ENCODE measurements at regions not wholly inside any gene's neighbourhood (a gene's known extent, or its start where the extent isn't known, plus 50 kb on each side); places are given as distances from the start of the nearest gene placed in this dataset.

GRCh38 chr9:129247285-129248153 is 69.5 kb upstream of the IER5L start:
- ATAC-seq (ENCODE audit: poor library complexity): no peak
- CTCF ChIA-PET: no interaction called here
- no peak for DNase-seq

GRCh38 chr9:129245276-129245675 is 67.2 kb upstream of the IER5L start:
- intact Hi-C loops (cut with DNase I, micrococcal nuclease): no loop called here
- no peak for DNase-seq

More at GRCh38 chr9:129247285-129248153, 69.5 kb upstream of the IER5L start:
- Histone ChIP-seq H3K27ac (ENCODE audit: low read depth in 1 of 2, low read length in 2 of 2) (no peak overlapping the region), H3K4me3 (ENCODE audit: low read length) (no peak overlapping the region), H3K4me1 (ENCODE audit: insufficient read depth, low read length) (no peaks in the 10 kb centered on the region), H3K27me3 (ENCODE audit: control insufficient read depth in 1 of 2, insufficient read depth in 2 of 2, low read length in 2 of 2) (no peaks in the 10 kb centered on the region), H3K36me3 (ENCODE audit: insufficient read depth, low read length) (no peaks in the 10 kb centered on the region), H3K9me3 (ENCODE audit: control insufficient read depth in 1 of 2, insufficient read depth in 1 of 2, low read length in 2 of 2) (peaks cover 0 to 3% of the 10 kb centered on the region in 2 experiments)
- POLR2A ChIA-PET: interaction anchor here (7.4 kb wide), 1 partner anchor 10 kb away, joined by 38 read pairs; no protein-coding TSS in a partner anchor
- H3K4me3 Mint-ChIP-seq: no peak overlapping the region
- no peaks in the 10 kb centered on the region for H3K9me3 Mint-ChIP-seq
- no peak overlapping the region for H3K27ac Mint-ChIP-seq
- H3K36me3 Mint-ChIP-seq (ENCODE audit: low read depth): no peaks in the 10 kb centered on the region
- intact Hi-C loops (cut with DNase I, micrococcal nuclease): no loop called here
- peaks cover 8% of the 10 kb centered on the region for H3K4me1 Mint-ChIP-seq (ENCODE audit: low read depth)
- TF ChIP-seq CTCF (IDR thresholded peaks at IDR 0.05): no peak
- no peaks in the 10 kb centered on the region for H3K27me3 Mint-ChIP-seq

GRCh38 chr9:129242971-129243561 is 65.0 kb upstream of the IER5L start:
- intact Hi-C loops (cut with DNase I, micrococcal nuclease): no loop called here
- no peak for TF ChIP-seq CTCF (IDR thresholded peaks at IDR 0.05)
- Mint-ChIP-seq H3K27ac (peak overlapping the region; percentile 30), H3K27me3 (no peaks in the 10 kb centered on the region), H3K4me1 (ENCODE audit: low read depth) (peaks cover 33% of the 10 kb centered on the region), H3K9me3 (no peaks in the 10 kb centered on the region), H3K4me3 (no peak overlapping the region), H3K36me3 (ENCODE audit: low read depth) (peaks cover 3% of the 10 kb centered on the region)
- POLR2A ChIA-PET: no interaction called here
- CTCF ChIA-PET: no interaction called here
- Histone ChIP-seq H3K4me1 (ENCODE audit: insufficient read depth, low read length) (peaks cover 4% of the 10 kb centered on the region), H3K27me3 (ENCODE audit: control insufficient read depth in 1 of 2, insufficient read depth in 2 of 2, low read length in 2 of 2) (no peaks in the 10 kb centered on the region), H3K9me3 (ENCODE audit: control insufficient read depth in 1 of 2, insufficient read depth in 1 of 2, low read length in 2 of 2) (no peaks in the 10 kb centered on the region), H3K4me3 (ENCODE audit: low read length) (no peak overlapping the region), H3K36me3 (ENCODE audit: insufficient read depth, low read length) (no peaks in the 10 kb centered on the region), H3K27ac (ENCODE audit: low read depth in 1 of 2, low read length in 2 of 2) (no peak overlapping the region)
- ATAC-seq (ENCODE audit: poor library complexity) (no peak), DNase-seq (peak in 1 of 14 experiments; percentile 1)

More at GRCh38 chr9:129245276-129245675, 67.2 kb upstream of the IER5L start:
- Histone ChIP-seq H3K27me3 (ENCODE audit: control insufficient read depth in 1 of 2, insufficient read depth in 2 of 2, low read length in 2 of 2) (no peaks in the 10 kb centered on the region), H3K9me3 (ENCODE audit: control insufficient read depth in 1 of 2, insufficient read depth in 1 of 2, low read length in 2 of 2) (no peaks in the 10 kb centered on the region), H3K36me3 (ENCODE audit: insufficient read depth, low read length) (no peaks in the 10 kb centered on the region), H3K4me3 (ENCODE audit: low read length) (no peak overlapping the region), H3K27ac (ENCODE audit: low read depth in 1 of 2, low read length in 2 of 2) (no peak overlapping the region), H3K4me1 (ENCODE audit: insufficient read depth, low read length) (no peaks in the 10 kb centered on the region)
- POLR2A ChIA-PET: interaction anchor here (1.2 to 7.4 kb wide), 2 partner anchors 8 to 67 kb away, joined by 3 to 38 read pairs; partner anchors contain the start of gene IER5L
- no peak for ATAC-seq (ENCODE audit: poor library complexity)
- CTCF ChIA-PET: no interaction called here
- no peaks in the 10 kb centered on the region for H3K27me3 Mint-ChIP-seq
- H3K36me3 Mint-ChIP-seq (ENCODE audit: low read depth): no peaks in the 10 kb centered on the region
- H3K27ac Mint-ChIP-seq: no peak overlapping the region
- TF ChIP-seq CTCF (IDR thresholded peaks at IDR 0.05): no peak
- peaks cover 21% of the 10 kb centered on the region for H3K4me1 Mint-ChIP-seq (ENCODE audit: low read depth)
- no peak overlapping the region for H3K4me3 Mint-ChIP-seq
- H3K9me3 Mint-ChIP-seq: no peaks in the 10 kb centered on the region

All from CD4-positive, alpha-beta T cell (primary cell).